ENCODE measurements at regions not wholly inside any gene's neighbourhood (a gene's known extent, or its start where the extent isn't known, plus 50 kb on each side); places are given as distances from the start of the nearest gene placed in this dataset.

- TF ChIP-seq EZH2phosphoT487 (conservative IDR thresholded peaks at IDR 0.05; ENCODE audit: low read length) (no peak), CTCF (IDR thresholded peaks at IDR 0.05; ENCODE audit: insufficient read depth, low read length, poor library complexity, severe bottlenecking) (no peak)
Measured at GRCh38 chr22:48175721-48176120, 1413.3 kb downstream of the TBC1D22A start.
